AG09319 (cell line): ENCODE measurements at regions not wholly inside any gene's neighbourhood (a gene's known extent, or its start where the extent isn't known, plus 50 kb on each side); places are given as distances from the start of the nearest gene placed in this dataset.

Experiments
- DNase-seq: peaks from one replicate; pipeline ENCODE4 v3.0.0-alpha.2; 2010; ENCODE audit warnings: low read depth; ENCODE audit errors: extremely low read depth
- CTCF ChIP-seq: IDR thresholded peaks from 2 replicates; pipeline ENCODE4 v1.5.1; 2011; ENCODE audit warnings: low read depth, mild to moderate bottlenecking, inconsistent platforms, low read length, moderate library complexity

GRCh38 chr9:107675351-107676259 lies 186.0 kb upstream of the KLF4 start:
- TF ChIP-seq CTCF: no peak
- DNase-seq: no peak

GRCh38 chr9:107674721-107675277 lies 185.2 kb upstream of the KLF4 start:
- TF ChIP-seq CTCF: peak; percentile 26
- no peak for DNase-seq

GRCh38 chr9:107673861-107674720 lies 184.5 kb upstream of the KLF4 start:
- TF ChIP-seq CTCF: no peak
- no peak for DNase-seq

- DNase-seq: no peak
- no peak for TF ChIP-seq CTCF
Measured at GRCh38 chr9:107671588-107671987, 182.0 kb upstream of the KLF4 start.

- TF ChIP-seq CTCF: no peak
- DNase-seq: no peak
Measured at GRCh38 chr9:107669422-107669821, 179.9 kb upstream of the KLF4 start.

GRCh38 chr9:107667231-107668070 lies 177.9 kb upstream of the KLF4 start:
- DNase-seq: no peak

More at GRCh38 chr9:107667231-107668070, 177.9 kb upstream of the KLF4 start:
- no peak for TF ChIP-seq CTCF
